Neural crest cell (in vitro differentiated cells): ENCODE measurements at regions not wholly inside any gene's neighbourhood (a gene's known extent, or its start where the extent isn't known, plus 50 kb on each side); places are given as distances from the start of the nearest gene placed in this dataset.

ENCODE experiments used
- DNase-seq: peaks from one replicate; pipeline ENCODE4 v3.0.0; 2021; ENCODE audit warnings: low read depth, mixed read lengths, low spot score
- H3K27ac Mint-ChIP-seq: one replicate; pipeline ENCODE4 v1.8.0; 2021; ENCODE audit warnings: mild to moderate bottlenecking, mixed read lengths; ENCODE audit not compliant: unreplicated experiment
- H3K27me3 Mint-ChIP-seq: 2 replicates; pipeline ENCODE4 v1.8.0; 2021; ENCODE audit warnings: low read depth, mild to moderate bottlenecking, mixed read lengths
- H3K36me3 Mint-ChIP-seq: 2 replicates; pipeline ENCODE4 v1.8.0; 2021; ENCODE audit warnings: low read depth, mild to moderate bottlenecking, mixed read lengths
- H3K4me1 Mint-ChIP-seq: 2 replicates; pipeline ENCODE4 v1.8.0; 2021; ENCODE audit warnings: mixed read lengths
- H3K4me3 Mint-ChIP-seq: one replicate; pipeline ENCODE4 v1.8.0; 2021; ENCODE audit warnings: mild to moderate bottlenecking, mixed read lengths
- H3K9me3 Mint-ChIP-seq: 2 replicates; pipeline ENCODE4 v1.8.0; 2021; ENCODE audit warnings: mixed read lengths
- CTCF ChIP-seq: fragments of 200-600 bp; sonication (generic); conservative IDR thresholded peaks from 2 replicates; pipeline ENCODE4 v1.5.0; 2021; ENCODE audit warnings: antibody characterized with exemption, mild to moderate bottlenecking

DNA sequence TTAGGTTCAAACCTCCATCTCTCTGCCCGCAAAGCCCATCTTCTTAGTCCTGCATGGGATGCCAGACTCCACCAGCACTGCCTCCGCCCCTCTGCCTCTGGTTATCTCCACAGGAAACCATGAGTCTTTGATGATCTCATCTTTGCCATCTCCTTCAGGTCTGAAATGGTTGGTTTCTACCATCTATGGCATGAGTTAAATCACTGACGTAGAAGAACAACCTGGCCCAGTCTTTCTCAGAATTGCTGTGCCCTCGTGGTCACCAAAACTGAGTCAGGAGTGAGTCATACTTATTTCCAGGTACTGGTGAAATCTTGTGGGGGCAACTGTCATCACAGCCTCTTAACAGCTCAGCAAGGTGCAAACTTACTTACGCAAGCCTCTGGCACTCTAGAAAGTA, 468.7 kb upstream of the C16orf82 start:
- DNase-seq = no peak
- Mint-ChIP-seq H3K36me3 (no peaks in the 10 kb centered on the region), H3K9me3 (peaks cover 3% of the 10 kb centered on the region), H3K4me1 (peaks cover 10% of the 10 kb centered on the region), H3K27ac (no peak overlapping the region), H3K27me3 (peaks cover 8% of the 10 kb centered on the region), H3K4me3 (no peak overlapping the region)
- no peak for TF ChIP-seq CTCF

GRCh38 chr16:26598998-26599784, 467.5 kb upstream of the C16orf82 start:
- Mint-ChIP-seq H3K4me3 (no peak overlapping the region), H3K4me1 (peaks cover 10% of the 10 kb centered on the region), H3K27me3 (peaks cover 5% of the 10 kb centered on the region), H3K9me3 (peaks cover 3% of the 10 kb centered on the region), H3K36me3 (no peaks in the 10 kb centered on the region), H3K27ac (no peak overlapping the region)
- no peak for DNase-seq
- no peak for TF ChIP-seq CTCF

DNA sequence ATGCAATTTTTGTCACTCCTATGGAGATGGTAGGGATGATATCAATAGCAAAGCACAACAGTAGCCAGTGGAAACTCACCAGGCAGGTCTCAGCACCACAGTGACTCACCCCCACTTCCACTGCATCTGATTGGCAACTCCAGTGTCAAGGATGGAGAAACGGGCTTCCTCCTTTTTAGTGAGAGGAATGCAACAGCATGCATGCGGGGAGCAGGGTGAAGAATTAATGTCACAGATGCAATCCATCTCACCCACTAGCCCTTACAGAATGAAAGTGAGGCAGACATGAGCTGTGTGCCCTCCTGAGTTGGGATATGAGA, 467.0 kb upstream of the C16orf82 start:
- H3K27me3 Mint-ChIP-seq = no peaks in the 10 kb centered on the region
- no peak for DNase-seq
- H3K4me1 Mint-ChIP-seq = peaks cover 10% of the 10 kb centered on the region
- no peaks in the 10 kb centered on the region for H3K36me3 Mint-ChIP-seq
- no peak for TF ChIP-seq CTCF
- no peak overlapping the region for H3K4me3 Mint-ChIP-seq
- no peak overlapping the region for H3K27ac Mint-ChIP-seq
- H3K9me3 Mint-ChIP-seq = peaks cover 3% of the 10 kb centered on the region

DNA sequence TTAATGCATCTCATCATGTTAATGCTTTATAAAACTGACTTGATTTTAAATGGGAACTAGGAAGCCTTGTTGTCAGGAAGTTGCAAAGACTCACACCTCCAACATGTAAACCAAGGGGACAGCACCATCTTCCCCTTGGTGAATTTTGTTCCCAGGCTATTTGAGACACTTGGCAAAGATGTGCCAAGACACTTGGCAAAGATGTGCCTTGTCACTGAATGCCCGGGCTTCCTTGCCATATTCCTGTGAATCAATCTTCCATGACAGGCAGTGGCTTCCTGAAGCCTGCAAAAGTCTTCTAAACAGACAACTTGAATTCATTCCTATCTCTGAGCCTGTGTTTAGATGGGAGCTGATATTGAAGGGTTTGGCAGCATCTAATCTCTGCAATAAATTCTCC, 465.4 kb upstream of the C16orf82 start:
- H3K4me1 Mint-ChIP-seq = peaks cover 18% of the 10 kb centered on the region
- no peaks in the 10 kb centered on the region for H3K36me3 Mint-ChIP-seq
- no peak for TF ChIP-seq CTCF
- no peak overlapping the region for H3K27ac Mint-ChIP-seq
- DNase-seq = no peak
- peaks cover 3% of the 10 kb centered on the region for H3K9me3 Mint-ChIP-seq
- no peaks in the 10 kb centered on the region for H3K27me3 Mint-ChIP-seq
- no peak overlapping the region for H3K4me3 Mint-ChIP-seq

- Mint-ChIP-seq H3K9me3 (no peaks in the 10 kb centered on the region), H3K27me3 (no peaks in the 10 kb centered on the region), H3K4me1 (peaks cover 7% of the 10 kb centered on the region), H3K36me3 (no peaks in the 10 kb centered on the region), H3K4me3 (no peak overlapping the region), H3K27ac (no peak overlapping the region)
- no peak for TF ChIP-seq CTCF
- no peak for DNase-seq
These were observed 461.0 kb upstream of the C16orf82 start for GRCh38 chr16:26605626-26606271.
